HUDEP-2 (cell line): ENCODE measurements at regions not wholly inside any gene's neighbourhood (a gene's known extent, or its start where the extent isn't known, plus 50 kb on each side); places are given as distances from the start of the nearest gene placed in this dataset.
A peak's percentile ranks its signal among the peaks of the same experiment; 100 is the strongest.

Experiments
- DNase-seq, 76 experiments: peaks; one replicate each; lab custom pipeline; 2025; ENCODE audit not compliant: unreplicated experiment in 76 of 76; lab: John Stamatoyannopoulos, UW

GRCh38 chr16:49009204-49009603 is 272.4 kb downstream of the CBLN1 start:
- no peak for DNase-seq

GRCh38 chr16:49003992-49004391 is 277.6 kb downstream of the CBLN1 start:
- DNase-seq = no peak

- no peak for DNase-seq
These were observed 278.6 kb downstream of the CBLN1 start for GRCh38 chr16:49003022-49003421.

GRCh38 chr16:49000594-49000993 is 281.0 kb downstream of the CBLN1 start:
- DNase-seq = no peak

- no peak for DNase-seq
These were observed 282.1 kb downstream of the CBLN1 start for GRCh38 chr16:48999508-48999907.

- DNase-seq = no peak
These were observed 282.6 kb downstream of the CBLN1 start for GRCh38 chr16:48999044-48999443.

GRCh38 chr16:48997946-48998345 is 283.7 kb downstream of the CBLN1 start:
- DNase-seq = no peak

GRCh38 chr16:48997081-48997615 is 284.5 kb downstream of the CBLN1 start:
- DNase-seq = no peak

- no peak for DNase-seq
These were observed 303.1 kb downstream of the CBLN1 start for GRCh38 chr16:48978501-48978900.

- DNase-seq = no peak
These were observed 309.4 kb downstream of the CBLN1 start for GRCh38 chr16:48972236-48972635.

- DNase-seq = no peak
These were observed 310.0 kb downstream of the CBLN1 start for GRCh38 chr16:48971571-48972077.

- DNase-seq = no peak
These were observed 311.4 kb downstream of the CBLN1 start for GRCh38 chr16:48970216-48970615.

- DNase-seq = no peak
These were observed 312.0 kb downstream of the CBLN1 start for GRCh38 chr16:48969611-48970010.

- DNase-seq = peak in 1 of 76 experiments; percentile 0
These were observed 316.3 kb downstream of the CBLN1 start for GRCh38 chr16:48965386-48965785.

GRCh38 chr16:48963901-48964615 is 317.6 kb downstream of the CBLN1 start:
- DNase-seq = no peak

- DNase-seq = no peak
These were observed 318.3 kb downstream of the CBLN1 start for GRCh38 chr16:48963306-48963705.

- DNase-seq = no peak
These were observed 320.1 kb downstream of the CBLN1 start for GRCh38 chr16:48961546-48961945.

- no peak for DNase-seq
These were observed 320.8 kb downstream of the CBLN1 start for GRCh38 chr16:48960830-48961229.

GRCh38 chr16:48959747-48960146 is 321.9 kb downstream of the CBLN1 start:
- DNase-seq = no peak

GRCh38 chr16:48959204-48959603 is 322.4 kb downstream of the CBLN1 start:
- DNase-seq = no peak

GRCh38 chr16:48958681-48959080 is 323.0 kb downstream of the CBLN1 start:
- DNase-seq = no peak

GRCh38 chr16:48956620-48957019 is 325.0 kb downstream of the CBLN1 start:
- DNase-seq = no peak
